Activated naive CD4-positive, alpha-beta T cell treated with anti-CD3 and anti-CD28 coated beads, Interleukin-2, amount 50 U/mL, for 72 hours (primary cell): ENCODE measurements at regions not wholly inside any gene's neighbourhood (a gene's known extent, or its start where the extent isn't known, plus 50 kb on each side); places are given as distances from the start of the nearest gene placed in this dataset.
"Not testable (repeated sequence)": the region's sequence is repeated elsewhere in the genome, so short reads cannot be mapped to it uniquely, and the experiment has no call there.

Experiments
- ATAC-seq, 2 donors: fragments of 150-1000 bp; cut with Tn5 transposase; 2 replicates each; pipeline ENCODE4 v1.10.0; 2021; ENCODE audit warnings: mild to moderate bottlenecking in 2 of 2, moderate library complexity in 2 of 2
- DNase-seq, 2 donors: peaks; one replicate each; pipeline ENCODE4 v3.0.0; 2021 to 2022; ENCODE audit warnings: low spot score in 2 of 2
- H3K27ac Mint-ChIP-seq, 2 donors: one replicate each; pipeline ENCODE4 v1.8.0; 2022; ENCODE audit warnings: mild to moderate bottlenecking in 2 of 2, mixed read lengths in 2 of 2
- H3K36me3 Mint-ChIP-seq, 2 donors: one replicate each; pipeline ENCODE4 v1.8.0; 2022; ENCODE audit warnings: mixed read lengths in 2 of 2
- H3K9me3 Mint-ChIP-seq, 2 donors: one replicate each; pipeline ENCODE4 v1.8.0; 2022; ENCODE audit warnings: mixed read lengths in 2 of 2

DNA sequence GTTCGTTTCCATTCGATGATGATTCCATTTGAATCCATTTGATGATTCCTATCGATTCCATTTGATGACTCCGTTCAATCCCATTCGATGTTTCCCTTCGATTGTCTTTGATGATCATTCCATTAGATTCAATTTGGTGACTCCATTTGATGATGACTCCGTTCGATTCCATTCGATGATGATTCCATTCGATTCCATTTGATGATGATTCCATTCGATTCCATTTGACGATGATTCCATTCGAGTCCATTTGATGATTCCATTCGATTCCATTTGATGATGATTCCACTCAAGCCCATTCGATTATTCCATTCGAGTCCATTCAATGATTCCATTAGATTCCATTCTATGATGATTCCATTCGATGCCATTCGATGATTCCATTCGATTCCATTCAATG, 2730.6 kb downstream of the RPIA start:
- DNase-seq, H3K27ac Mint-ChIP-seq, ATAC-seq: not testable (repeated sequence)
- peaks cover 32 to 34% of the 10 kb centered on the region in 2 donors for H3K36me3 Mint-ChIP-seq
- H3K9me3 Mint-ChIP-seq, result peaks cover 30% of the 10 kb centered on the region in 2 donors

DNA sequence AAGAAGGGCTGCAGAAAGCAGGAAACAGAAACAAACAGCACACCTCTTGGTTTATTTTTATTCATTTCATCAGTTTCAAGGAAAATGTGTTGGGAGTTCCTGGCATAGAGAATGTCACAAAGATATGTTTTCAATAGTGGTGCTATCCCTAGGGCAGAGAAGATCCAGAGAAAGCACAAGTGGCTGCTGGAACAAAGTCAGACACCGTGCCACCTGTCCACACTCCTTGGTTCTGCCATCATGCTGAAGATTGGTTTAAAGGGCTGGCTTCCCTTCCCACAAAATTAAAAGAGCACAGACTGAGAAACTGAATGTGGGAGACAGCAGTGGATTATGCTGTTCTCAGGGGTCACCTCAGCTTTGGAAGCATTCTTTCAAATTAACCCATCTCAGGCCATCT, 2735.7 kb downstream of the RPIA start:
- peaks cover 14 to 16% of the 10 kb centered on the region in 2 donors for H3K36me3 Mint-ChIP-seq
- DNase-seq, ATAC-seq, H3K27ac Mint-ChIP-seq: not testable (repeated sequence)
- peaks cover 14 to 15% of the 10 kb centered on the region in 2 donors for H3K9me3 Mint-ChIP-seq

DNA sequence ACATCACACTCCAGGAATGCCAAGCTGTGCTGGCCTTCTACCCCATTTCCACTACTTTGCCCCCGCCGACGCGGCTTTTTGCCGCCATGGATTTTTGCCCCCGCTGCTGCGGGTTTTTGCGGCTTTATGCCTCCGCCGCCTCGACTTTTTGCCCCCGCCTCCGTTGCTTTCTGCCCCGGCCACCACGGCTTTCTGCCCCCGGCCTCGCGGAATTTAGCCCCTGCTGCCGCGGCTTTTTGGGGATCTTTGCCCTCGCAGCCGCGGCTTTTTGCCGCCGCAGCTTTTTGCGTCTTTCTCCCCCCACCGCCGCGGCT, 2750.4 kb downstream of the RPIA start:
- ATAC-seq, H3K9me3 Mint-ChIP-seq, DNase-seq, H3K27ac Mint-ChIP-seq: not testable (repeated sequence)
- peaks cover 8 to 11% of the 10 kb centered on the region in 2 donors for H3K36me3 Mint-ChIP-seq

DNA sequence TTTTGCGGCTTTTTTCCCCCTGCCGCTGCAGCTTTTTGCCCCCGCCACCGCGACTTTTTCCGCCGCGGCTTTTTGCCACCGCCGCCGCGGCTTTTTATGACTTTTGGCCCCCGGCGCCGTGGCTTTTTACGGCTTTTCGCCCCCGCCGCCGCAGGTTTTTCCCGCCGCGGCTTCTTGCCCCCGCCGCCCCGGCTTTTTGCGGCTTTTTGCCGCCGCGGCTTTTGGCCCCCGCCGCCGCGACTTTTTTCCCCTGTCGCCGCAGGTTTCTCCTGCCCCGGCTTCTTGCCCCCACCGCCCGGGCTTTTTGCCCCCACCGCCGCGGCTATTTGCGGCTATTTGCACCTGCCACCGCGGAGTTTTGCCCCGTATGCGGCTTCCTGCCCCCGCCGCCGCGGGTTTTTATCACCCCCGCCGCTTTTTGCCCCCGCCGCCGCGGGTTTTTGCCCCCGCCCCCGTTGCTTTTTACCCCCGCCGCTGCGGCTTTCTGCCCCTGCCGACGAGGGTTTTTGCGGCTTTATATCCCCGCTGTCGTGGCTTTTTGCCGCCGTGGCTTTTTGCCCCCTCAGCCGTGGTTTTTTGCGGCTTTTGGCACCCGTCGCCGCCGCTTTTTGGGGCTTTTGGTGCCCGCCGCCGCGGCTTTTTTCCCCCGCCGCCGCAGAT, 2750.9 kb downstream of the RPIA start:
- Mint-ChIP-seq H3K27ac (no peak overlapping the region), H3K9me3 (peaks cover 6 to 9% of the 10 kb centered on the region in 2 donors), H3K36me3 (peaks cover 8 to 12% of the 10 kb centered on the region in 2 donors)
- ATAC-seq (no peak), DNase-seq (peak in 1 of 2 donors; percentile 6)

DNA sequence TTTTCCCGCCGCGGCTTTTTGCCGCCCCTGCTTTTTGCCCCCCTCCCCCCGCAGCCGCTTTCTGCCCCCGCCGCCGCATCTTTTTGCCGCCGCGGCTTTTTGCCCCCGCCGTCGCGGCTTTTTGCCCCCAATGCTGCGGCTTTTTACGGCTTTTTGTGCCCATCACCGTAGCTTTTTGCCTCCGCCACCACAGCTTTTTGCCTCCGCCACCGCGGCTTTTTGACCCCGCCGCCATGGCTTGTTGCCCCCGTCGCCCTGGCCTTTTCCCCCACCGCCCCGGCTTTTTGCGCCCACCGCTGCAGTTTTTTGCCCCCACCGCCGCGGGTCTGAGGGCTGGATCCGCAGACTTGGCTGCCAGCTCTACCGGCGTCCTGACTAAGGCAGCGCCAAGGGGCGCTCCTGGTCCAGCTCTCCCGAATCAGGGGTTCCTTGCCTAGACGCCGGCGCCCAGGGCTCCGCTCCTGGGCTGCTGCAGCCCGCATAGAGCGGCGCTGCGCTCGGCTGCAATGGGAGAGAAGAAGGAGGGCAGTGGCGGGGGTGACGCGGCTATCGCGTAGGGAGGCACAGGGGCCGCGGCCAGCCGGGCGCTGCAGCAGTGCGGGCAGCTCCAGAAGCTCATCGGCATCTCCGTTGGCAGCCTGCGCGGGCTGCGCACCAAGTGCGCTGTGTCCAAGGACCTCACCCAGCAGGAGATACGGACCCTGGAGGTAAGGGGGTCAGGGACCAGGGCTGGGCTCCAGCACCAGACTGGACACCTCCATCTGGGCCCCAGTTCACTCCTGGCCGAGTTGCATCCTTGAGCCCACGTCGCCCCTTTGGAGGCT, 2751.6 kb downstream of the RPIA start:
- H3K36me3 Mint-ChIP-seq, result peaks cover 8 to 12% of the 10 kb centered on the region in 2 donors
- not testable (repeated sequence) for ATAC-seq, H3K27ac Mint-ChIP-seq

DNA sequence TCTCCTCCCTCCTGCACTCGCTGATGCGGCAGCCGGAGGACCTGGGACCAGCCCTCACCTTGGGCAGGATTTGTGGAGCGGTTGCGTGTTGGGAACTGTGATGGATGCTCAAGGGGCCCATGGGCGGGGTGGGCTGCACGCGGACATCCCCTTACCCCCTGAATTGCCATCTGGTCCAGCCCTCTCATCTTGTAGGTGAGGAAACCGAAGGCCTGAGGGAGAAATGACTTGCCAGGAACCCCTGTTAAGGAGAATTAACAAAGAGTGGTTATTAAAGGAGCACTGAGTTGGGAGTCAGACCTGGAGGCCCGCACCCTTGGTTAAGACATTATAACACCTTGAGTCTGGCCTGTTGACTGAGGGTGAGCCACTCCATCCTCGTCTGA, 2752.2 kb downstream of the RPIA start:
- not testable (repeated sequence) for ATAC-seq, DNase-seq, H3K9me3 Mint-ChIP-seq, H3K27ac Mint-ChIP-seq
- peaks cover 8 to 12% of the 10 kb centered on the region in 2 donors for H3K36me3 Mint-ChIP-seq

More for the DNA sequence above, 2751.6 kb downstream of the RPIA start:
- not testable (repeated sequence) for DNase-seq, H3K9me3 Mint-ChIP-seq

DNA sequence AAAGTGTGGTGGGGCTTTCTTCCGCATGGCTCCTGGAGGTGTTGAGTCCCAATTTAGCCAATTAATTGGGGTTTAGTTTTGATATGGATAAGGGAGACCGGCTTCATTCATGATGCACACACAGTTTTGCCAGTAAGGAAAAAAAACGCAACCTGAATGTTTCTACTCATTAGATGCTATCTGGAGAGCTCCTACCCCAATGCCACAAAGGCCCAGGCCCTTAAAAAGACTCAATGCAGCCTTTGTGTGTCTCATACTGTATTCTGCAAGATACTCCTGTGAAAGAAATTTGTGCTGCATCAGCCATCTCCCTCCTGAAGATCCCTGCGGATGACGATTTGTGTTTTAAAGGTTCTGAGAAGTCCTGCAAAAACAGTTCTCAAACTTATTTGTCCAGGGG, 2754.2 kb downstream of the RPIA start:
- not testable (repeated sequence) for H3K9me3 Mint-ChIP-seq, H3K27ac Mint-ChIP-seq, DNase-seq, ATAC-seq
- H3K36me3 Mint-ChIP-seq, result peaks cover 8 to 12% of the 10 kb centered on the region in 2 donors

DNA sequence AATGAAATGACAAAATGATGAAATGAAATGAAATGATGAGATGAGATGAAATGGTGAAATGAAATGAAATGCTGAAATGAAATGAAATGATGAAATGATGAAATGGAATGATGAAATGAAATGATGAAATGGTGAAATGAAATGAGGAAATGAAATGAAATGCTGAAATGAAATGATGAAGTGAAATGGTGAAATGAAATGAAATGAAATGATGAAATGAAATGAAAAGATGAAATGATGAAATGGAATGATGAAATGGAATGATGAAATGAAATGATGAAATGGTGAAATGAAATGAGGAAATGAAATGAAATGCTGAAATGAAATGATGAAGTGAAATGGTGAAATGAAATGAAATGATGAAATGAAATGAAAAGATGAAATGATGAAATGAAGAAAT, 2755.0 kb downstream of the RPIA start:
- DNase-seq, H3K27ac Mint-ChIP-seq, ATAC-seq: not testable (repeated sequence)
- Mint-ChIP-seq H3K9me3 (peaks cover 6 to 13% of the 10 kb centered on the region in 2 donors), H3K36me3 (peaks cover 8 to 17% of the 10 kb centered on the region in 2 donors)

DNA sequence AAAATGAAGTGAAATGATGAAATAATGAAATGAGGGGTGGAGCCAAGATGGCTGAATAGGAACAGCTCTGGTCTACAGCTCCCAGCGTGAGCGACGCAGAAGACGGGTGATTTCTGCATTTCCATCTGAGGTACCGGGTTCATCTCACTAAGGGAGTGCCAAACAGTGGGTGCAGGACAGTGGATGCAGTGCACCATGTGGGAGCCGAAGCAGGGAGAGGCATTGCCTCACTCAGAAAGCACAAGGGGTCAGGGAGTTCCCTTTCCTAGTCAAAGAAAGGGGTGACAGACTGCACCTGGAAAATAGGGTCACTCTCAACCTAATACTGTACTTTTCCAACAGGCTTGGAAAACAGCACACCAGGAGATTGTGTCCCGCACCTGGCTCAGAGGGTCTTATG, 2755.4 kb downstream of the RPIA start:
- H3K9me3 Mint-ChIP-seq, result peaks cover 6 to 13% of the 10 kb centered on the region in 2 donors
- ATAC-seq, result not testable (repeated sequence)

DNA sequence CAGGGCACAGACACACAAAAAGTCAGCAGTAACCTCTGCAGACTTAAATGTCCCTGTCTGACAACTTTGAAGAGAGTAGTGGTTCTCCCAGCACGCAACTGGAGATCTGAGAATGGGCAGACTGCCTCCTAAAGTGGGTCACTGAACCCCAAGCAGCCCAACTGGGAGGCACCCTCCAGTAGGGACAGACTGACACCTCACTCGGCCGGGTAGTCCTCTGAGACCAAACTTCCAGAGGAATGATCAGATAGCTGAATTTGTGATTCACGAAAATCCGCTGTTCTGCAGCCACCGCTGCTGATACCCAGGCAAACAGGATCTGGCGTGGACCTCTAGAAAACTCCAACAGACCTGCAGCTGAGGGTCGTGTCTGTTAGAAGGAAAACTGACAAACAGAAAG, 2756.0 kb downstream of the RPIA start:
- Mint-ChIP-seq H3K36me3 (peaks cover 8 to 17% of the 10 kb centered on the region in 2 donors), H3K9me3 (peaks cover 6 to 13% of the 10 kb centered on the region in 2 donors)
- not testable (repeated sequence) for H3K27ac Mint-ChIP-seq, DNase-seq, ATAC-seq

More for the DNA sequence above, 2755.4 kb downstream of the RPIA start:
- peaks cover 8 to 17% of the 10 kb centered on the region in 2 donors for H3K36me3 Mint-ChIP-seq
- not testable (repeated sequence) for H3K27ac Mint-ChIP-seq, DNase-seq

DNA sequence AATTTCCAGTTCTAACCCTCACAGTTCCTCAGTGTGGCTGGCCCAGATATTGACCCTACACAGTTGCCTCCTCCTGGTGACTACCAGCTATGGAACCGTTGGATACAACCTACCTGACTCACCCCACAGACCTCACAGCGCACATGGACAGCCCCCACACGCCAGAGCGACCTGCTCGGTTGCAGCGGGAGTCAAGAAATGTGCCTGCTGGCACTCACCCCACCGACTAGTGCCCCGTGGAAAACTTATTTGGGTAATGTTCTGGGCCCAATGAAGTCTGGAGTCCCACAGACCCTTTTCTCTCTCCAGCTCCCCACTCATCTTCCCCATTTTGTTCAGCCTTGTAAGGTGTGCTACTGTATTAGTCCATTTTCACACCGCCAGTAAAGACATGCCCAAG, 2770.8 kb downstream of the RPIA start:
- not testable (repeated sequence) for DNase-seq, H3K27ac Mint-ChIP-seq, H3K9me3 Mint-ChIP-seq, ATAC-seq, H3K36me3 Mint-ChIP-seq

DNA sequence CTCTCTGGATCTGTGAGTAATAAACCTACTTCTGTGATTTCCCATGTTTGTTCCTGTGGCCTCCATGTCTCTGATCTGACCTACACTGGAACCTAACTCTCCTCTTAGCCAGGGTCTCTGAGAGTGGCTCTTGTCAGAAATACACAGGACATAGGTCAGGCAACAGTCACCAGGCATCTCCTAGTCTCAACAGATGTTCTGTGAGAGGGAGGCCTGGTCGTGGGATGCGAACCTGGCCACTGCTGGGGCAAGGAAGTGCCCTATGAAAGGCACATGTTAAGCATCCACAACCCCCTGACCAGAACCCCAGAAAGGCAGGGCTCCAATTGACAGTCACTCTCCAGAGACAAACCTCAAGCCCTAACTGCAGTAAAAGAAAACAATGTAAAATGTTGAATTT, 2771.5 kb downstream of the RPIA start:
- H3K9me3 Mint-ChIP-seq, H3K36me3 Mint-ChIP-seq, ATAC-seq, DNase-seq, H3K27ac Mint-ChIP-seq: not testable (repeated sequence)

DNA sequence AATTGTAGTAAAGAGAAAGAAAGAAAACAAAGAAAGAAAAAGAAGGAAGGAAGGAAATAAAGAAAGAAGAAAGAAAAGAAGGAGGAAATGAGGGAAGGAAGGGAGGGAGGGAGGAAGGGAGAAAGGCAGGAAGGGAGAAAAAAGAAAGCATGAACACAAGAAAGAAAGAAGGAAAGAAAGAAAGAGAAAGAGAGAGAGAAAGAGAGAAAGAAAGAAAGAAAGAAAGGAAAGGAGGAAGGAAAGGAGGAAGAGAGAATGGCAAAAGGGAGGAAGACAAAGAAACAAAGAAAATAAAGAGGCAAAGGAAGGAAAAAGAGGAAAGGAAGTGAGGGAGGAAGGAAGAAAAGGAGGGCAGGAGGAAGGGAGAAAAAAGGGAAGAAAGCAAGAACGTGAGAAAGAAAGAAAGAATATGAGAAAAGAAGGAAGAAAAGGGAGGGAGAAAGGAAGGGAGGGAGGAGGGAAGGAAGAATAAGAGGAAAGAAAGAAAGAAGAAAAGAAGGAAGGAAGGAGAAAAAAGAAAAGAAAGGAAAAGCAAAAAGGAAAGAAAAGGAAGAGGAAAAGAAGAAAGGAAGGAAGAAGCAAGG, 2775.4 kb downstream of the RPIA start:
- H3K27ac Mint-ChIP-seq, H3K9me3 Mint-ChIP-seq, ATAC-seq, DNase-seq, H3K36me3 Mint-ChIP-seq: not testable (repeated sequence)

DNA sequence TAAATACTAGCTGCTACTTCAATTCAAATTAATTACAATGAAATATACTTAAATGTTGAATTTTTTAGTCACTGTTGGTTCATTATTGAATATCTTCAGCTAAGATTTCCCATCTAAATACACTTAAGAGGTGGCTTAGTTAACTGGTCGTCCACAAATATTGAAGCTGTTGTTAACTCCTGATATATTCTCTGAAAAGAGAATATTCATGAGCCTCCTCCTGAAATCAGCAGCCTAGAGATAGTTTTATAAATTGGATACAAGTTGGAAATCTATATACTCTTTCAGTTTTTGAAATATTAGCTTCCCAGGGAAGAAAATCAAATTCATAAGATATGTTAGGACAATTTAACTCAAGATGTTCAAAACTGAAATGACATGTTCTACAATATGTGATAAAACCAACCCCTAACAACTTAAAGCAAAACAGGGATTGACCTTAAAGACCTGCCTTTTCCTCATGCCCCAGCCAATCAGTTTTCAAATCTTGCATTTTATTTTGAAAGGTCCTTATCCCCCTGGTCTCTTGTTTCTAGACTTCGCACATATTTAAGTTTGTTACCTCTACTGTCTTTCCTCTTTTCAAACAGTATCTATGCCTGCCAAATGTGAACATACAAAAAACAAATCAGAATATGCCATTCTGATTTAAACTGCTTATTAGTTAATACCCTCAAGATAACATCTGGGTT, 2784.9 kb downstream of the RPIA start:
- H3K36me3 Mint-ChIP-seq, DNase-seq, H3K9me3 Mint-ChIP-seq, ATAC-seq: not testable (repeated sequence)
- H3K27ac Mint-ChIP-seq, result peak overlapping the region in 1 of 2 donors; percentile 96

DNA sequence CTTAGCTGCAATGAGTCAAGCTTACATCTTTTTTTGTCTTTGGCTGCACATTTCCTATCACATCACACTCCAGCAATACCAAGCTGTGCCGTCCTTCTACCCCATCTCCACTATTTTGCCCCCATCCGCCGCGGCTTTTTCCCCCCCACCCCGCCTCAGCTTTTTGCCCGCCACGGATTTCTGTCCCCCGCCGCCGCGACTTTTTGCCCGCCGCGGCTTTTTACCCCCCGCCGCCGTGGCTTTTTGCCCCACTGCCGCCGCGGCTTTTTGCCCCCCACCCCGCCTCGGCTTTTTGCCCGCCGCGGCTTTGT, 2785.4 kb downstream of the RPIA start:
- H3K36me3 Mint-ChIP-seq, DNase-seq, H3K9me3 Mint-ChIP-seq, ATAC-seq: not testable (repeated sequence)
- peak overlapping the region in 1 of 2 donors; percentile 96 for H3K27ac Mint-ChIP-seq

DNA sequence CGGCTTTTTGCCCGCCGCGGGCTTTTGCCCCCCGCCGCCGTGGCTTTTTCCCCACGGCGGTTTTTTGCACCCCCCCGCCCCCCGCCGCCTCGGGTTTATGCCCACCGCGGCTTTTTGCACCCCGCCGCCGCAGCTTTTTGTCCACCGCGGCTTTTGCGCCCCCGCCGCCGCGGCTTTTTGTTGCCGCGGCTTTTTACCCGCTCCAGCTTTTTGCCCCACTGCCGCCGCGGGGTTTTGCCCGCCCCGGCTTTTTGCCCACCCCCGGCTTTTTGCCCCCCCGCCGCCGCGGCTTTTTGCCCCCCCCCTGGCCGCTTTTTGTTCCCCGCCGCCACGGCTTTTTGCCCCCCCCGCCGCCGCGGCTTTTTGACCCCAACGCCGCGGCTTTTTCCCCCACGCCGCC, 2785.8 kb downstream of the RPIA start:
- not testable (repeated sequence) for H3K36me3 Mint-ChIP-seq, H3K9me3 Mint-ChIP-seq, ATAC-seq, H3K27ac Mint-ChIP-seq, DNase-seq
